SK-N-SH (cell line): ENCODE measurements at regions not wholly inside any gene's neighbourhood (a gene's known extent, or its start where the extent isn't known, plus 50 kb on each side); places are given as distances from the start of the nearest gene placed in this dataset.

ENCODE experiments used
- CTCF ChIA-PET: fragments of 300-600, 350-600 bp; formaldehyde crosslinking; extraction: SDS; loops from one replicate; lab custom pipeline; 2021; lab: Yijun Ruan, JAX
- POLR2A ChIA-PET: fragments of 350-600 bp; sonication (Branson Sonifier 250); formaldehyde crosslinking; extraction: SDS; loops from one replicate; lab custom pipeline; 2020; ENCODE audit warnings: antibody characterized with exemption, inconsistent platforms; lab: Yijun Ruan, JAX
- DNase-seq: peaks from one replicate; pipeline ENCODE4 v3.0.0; 2012
- H2AFZ ChIP-seq: fragments of 200-600 bp; sonication (generic); 2 replicates; pipeline ENCODE4 v1.8.1; 2016; ENCODE audit warnings: antibody characterized with exemption, mild to moderate bottlenecking, low read depth
- H3F3A ChIP-seq: fragments of 200-600 bp; sonication (generic); replicated peaks from 2 replicates; pipeline ENCODE3; 2016; ENCODE audit warnings: antibody characterized with exemption, mild to moderate bottlenecking; ENCODE audit not compliant: insufficient read depth
- H3K27ac ChIP-seq, 2 experiments: fragments of 200-500 bp in 1 of 2; fragments of 200-600 bp in 1 of 2; sonication (Bioruptor generic) in 1 of 2; sonication (generic), shearing (Covaris generic) in 1 of 2; 2 replicates each; pipeline versions ENCODE4 v1.5.1 to v1.6.1; 2014 to 2016; ENCODE audit warnings: low read depth in 2 of 2, inconsistent platforms in 1 of 2, low read length in 1 of 2, mild to moderate bottlenecking in 1 of 2, mixed read lengths in 1 of 2
- H3K27me3 ChIP-seq: fragments of 200-600 bp; sonication (generic), shearing (Covaris generic); 2 replicates; pipeline ENCODE4 v1.6.1; 2016; ENCODE audit warnings: mixed run types; ENCODE audit not compliant: insufficient read depth
- H3K36me3 ChIP-seq, 2 experiments: fragments of 200-500 bp in 1 of 2; fragments of 200-600 bp in 1 of 2; sonication (Bioruptor generic) in 1 of 2; sonication (generic) in 1 of 2; replicated peaks in 1 of 2; 2 replicates each; pipeline versions ENCODE3 to v1.5.1; 2014 to 2016; ENCODE audit warnings: low read length in 1 of 2, mild to moderate bottlenecking in 1 of 2; ENCODE audit not compliant: insufficient read depth in 2 of 2, control insufficient read depth in 1 of 2
- H3K4me1 ChIP-seq, 2 experiments: fragments of 200-500 bp in 1 of 2; fragments of 200-600 bp in 1 of 2; sonication (Bioruptor generic) in 1 of 2; sonication (generic), shearing (Covaris generic) in 1 of 2; 2 replicates each; pipeline versions ENCODE4 v1.5.1 to v1.6.1; 2014 to 2016; ENCODE audit warnings: low read depth in 1 of 2, low read length in 1 of 2, mixed run types in 1 of 2; ENCODE audit not compliant: insufficient read depth in 2 of 2, control insufficient read depth in 1 of 2
- H3K4me2 ChIP-seq: fragments of 200-600 bp; sonication (generic), shearing (Covaris generic); 2 replicates; pipeline ENCODE4 v1.6.1; 2017; ENCODE audit warnings: mixed run types
- H3K4me3 ChIP-seq, 2 experiments: fragments of 200-500 bp in 1 of 2; fragments of 200-600 bp in 1 of 2; sonication (Bioruptor generic) in 1 of 2; sonication (generic), shearing (Covaris generic) in 1 of 2; 2 replicates each; pipeline versions ENCODE4 v1.5.1 to v1.8.1; 2014 to 2016; ENCODE audit warnings: low read depth in 2 of 2, inconsistent platforms in 1 of 2, low read length in 1 of 2, mild to moderate bottlenecking in 1 of 2, mixed read lengths in 1 of 2, moderate library complexity in 1 of 2
- H3K79me2 ChIP-seq: fragments of 200-600 bp; sonication (generic); 2 replicates; pipeline ENCODE4 v1.8.1; 2017; ENCODE audit warnings: mild to moderate bottlenecking; ENCODE audit not compliant: insufficient read depth
- H3K9ac ChIP-seq: fragments of 200-600 bp; sonication (generic); 2 replicates; pipeline ENCODE4 v1.6.1; 2017; ENCODE audit warnings: mixed run types
- H3K9me2 ChIP-seq: fragments of 200-600 bp; sonication (generic); 2 replicates; pipeline ENCODE4 v1.6.1; 2017; ENCODE audit warnings: mixed run types
- H3K9me3 ChIP-seq: fragments of 200-600 bp; sonication (generic); 2 replicates; pipeline ENCODE4 v1.6.1; 2017; ENCODE audit warnings: mixed run types, mild to moderate bottlenecking, moderate library complexity
- H4K20me1 ChIP-seq: fragments of 200-600 bp; sonication (generic); 2 replicates; pipeline ENCODE4 v1.6.1; 2017; ENCODE audit warnings: mild to moderate bottlenecking, mixed run types; ENCODE audit not compliant: insufficient read depth
- CHD2 ChIP-seq: fragments of 150-350 bp; IDR thresholded peaks from 2 replicates; pipeline ENCODE4 v1.6.1; 2018; ENCODE audit warnings: low read length; ENCODE audit not compliant: partially characterized antibody
- EZH2phosphoT487 ChIP-seq: fragments of 200-600 bp; sonication (generic); IDR thresholded peaks from 2 replicates; pipeline ENCODE4 v1.6.1; 2017; ENCODE audit warnings: low read depth, mixed run types, mild to moderate bottlenecking, antibody characterized with exemption, moderate library complexity, borderline replicate concordance
- FOSL2 ChIP-seq: IDR thresholded peaks from 2 replicates; pipeline ENCODE4 v1.4.0; 2012; ENCODE audit warnings: low read depth, mild to moderate bottlenecking, moderate library complexity, borderline replicate concordance
- FOXJ3 ChIP-seq: sonication (generic); formaldehyde crosslinking; IDR thresholded peaks from 2 replicates; pipeline ENCODE4 v1.5.1; 2020; ENCODE audit warnings: mild to moderate bottlenecking, missing genetic modification reagents
- FOXM1 ChIP-seq: IDR thresholded peaks from 2 replicates; pipeline ENCODE4 v1.4.0; 2012; ENCODE audit warnings: low read depth, mild to moderate bottlenecking
- GABPA ChIP-seq: IDR thresholded peaks from 2 replicates; pipeline ENCODE4 v1.4.0; 2012; ENCODE audit warnings: low read depth, mild to moderate bottlenecking
- GATA2 ChIP-seq: sonication (generic); formaldehyde crosslinking; IDR thresholded peaks from 2 replicates; pipeline ENCODE4 v1.5.0; 2020; ENCODE audit warnings: mild to moderate bottlenecking, missing genetic modification reagents
- IRF3 ChIP-seq: fragments of 150-350 bp; IDR thresholded peaks from 2 replicates; pipeline ENCODE4 v1.6.1; 2016; ENCODE audit warnings: mild to moderate bottlenecking, low read depth, low read length
- MEF2A ChIP-seq: IDR thresholded peaks from 2 replicates; pipeline ENCODE4 v1.4.0; 2012; ENCODE audit warnings: low read depth, borderline replicate concordance
- NRF1 ChIP-seq: IDR thresholded peaks from 2 replicates; pipeline ENCODE4 v1.6.1; 2012; ENCODE audit warnings: low read depth, mild to moderate bottlenecking, low read length
- PBX3 ChIP-seq: IDR thresholded peaks from 2 replicates; pipeline ENCODE4; 2012
- TAF1 ChIP-seq: IDR thresholded peaks from 2 replicates; pipeline ENCODE4 v1.6.1; 2012; ENCODE audit warnings: low read depth, mild to moderate bottlenecking, low read length, moderate library complexity, borderline replicate concordance
- TCF12 ChIP-seq: IDR thresholded peaks from 2 replicates; pipeline ENCODE4 v1.4.0; 2012
- USF1 ChIP-seq: IDR thresholded peaks from 2 replicates; pipeline ENCODE4 v1.4.0; 2012; ENCODE audit warnings: low read depth, borderline replicate concordance
- YY1 ChIP-seq: IDR thresholded peaks from 2 replicates; pipeline ENCODE4 v1.4.0; 2012; ENCODE audit warnings: low read depth, mild to moderate bottlenecking
- ZBTB33 ChIP-seq: IDR thresholded peaks from 2 replicates; pipeline ENCODE4 v1.4.0; 2012; ENCODE audit warnings: low read depth, borderline replicate concordance
- WGBS: methylation state at CpG from one replicate; pipeline ENCODE4 v1.1.6; 2017; ENCODE audit warnings: low lambda C conversion rate; 5-methylcytosine and 5-hydroxymethylcytosine counted together

- peaks cover 15% of the 10 kb centered on the region for H3K27me3 ChIP-seq
- no peaks in the 10 kb centered on the region for H3K9me3 ChIP-seq
- no peaks in the 10 kb centered on the region for H3K36me3 ChIP-seq
- ChIA-PET POLR2A (no interaction called here), CTCF (interaction anchor here (0.6 to 1.9 kb wide), 3 partner anchors 26 to 374 kb away, joined by 3 to 10 read pairs (median 4); no protein-coding TSS in a partner anchor)
- H3K79me2 ChIP-seq, result no peaks in the 10 kb centered on the region
- H3K4me1 ChIP-seq, result peaks cover 0 to 3% of the 10 kb centered on the region in 2 experiments; a peak in 1 of 4 replicates
- H2AFZ ChIP-seq, result no peak overlapping the region
- no peaks in the 10 kb centered on the region for H3K9me2 ChIP-seq
- H4K20me1 ChIP-seq, result no peaks in the 10 kb centered on the region
- H3K9ac ChIP-seq, result no peak overlapping the region
- H3K4me3 ChIP-seq, result no peak overlapping the region
- peaks cover 4% of the 10 kb centered on the region for H3F3A ChIP-seq
- WGBS, result 67% methylated on average over 7 of the region's 7 CpGs
- no peak for DNase-seq
- TF ChIP-seq EZH2phosphoT487 (no peak), FOXJ3 (no peak), FOSL2 (no peak), TAF1 (no peak), MEF2A (no peak)
- TF ChIP-seq, all 33 proteins: peak for 0
- Histone ChIP-seq H3K27ac (no peak overlapping the region), H3K4me2 (no peak overlapping the region)
Measured at GRCh38 chr21:31554511-31555022, 104.9 kb upstream of the SOD1 start.

GRCh38 chr21:31553926-31554325 is 105.6 kb upstream of the SOD1 start:
- no peak overlapping the region for H3K4me2 ChIP-seq
- WGBS, result 86% methylated on average over 4 of the region's 4 CpGs

More at GRCh38 chr21:31553926-31554325, 105.6 kb upstream of the SOD1 start:
- Histone ChIP-seq H3K9ac (no peak overlapping the region), H3K4me3 (no peak overlapping the region), H3K36me3 (no peaks in the 10 kb centered on the region), H3K9me3 (no peaks in the 10 kb centered on the region), H4K20me1 (no peaks in the 10 kb centered on the region), H3K27ac (no peak overlapping the region), H2AFZ (no peak overlapping the region), H3K79me2 (no peaks in the 10 kb centered on the region), H3F3A (peaks cover 4% of the 10 kb centered on the region), H3K9me2 (no peaks in the 10 kb centered on the region), H3K4me1 (peaks cover 0 to 3% of the 10 kb centered on the region in 2 experiments; a peak in 1 of 4 replicates), H3K27me3 (peaks cover 15% of the 10 kb centered on the region)
- DNase-seq, result no peak
- ChIA-PET POLR2A (no interaction called here), CTCF (interaction anchor here (1.4 to 1.9 kb wide), 2 partner anchors 27 to 50 kb away, joined by 4 to 10 read pairs; no protein-coding TSS in a partner anchor)
- TF ChIP-seq YY1, result no peak
- TF ChIP-seq USF1, result no peak
- TF ChIP-seq PBX3, result no peak
- no peak for TF ChIP-seq CHD2
- no peak for TF ChIP-seq TAF1
- no peak for TF ChIP-seq TCF12
- TF ChIP-seq GABPA, result no peak
- no peak for TF ChIP-seq GATA2 (CRISPR knock-in tag)
- no peak for TF ChIP-seq FOXM1
- no peak for TF ChIP-seq NRF1
- TF ChIP-seq IRF3, result no peak
- no peak for TF ChIP-seq ZBTB33
